HEK293 (cell line): ENCODE measurements at regions not wholly inside any gene's neighbourhood (a gene's known extent, or its start where the extent isn't known, plus 50 kb on each side); places are given as distances from the start of the nearest gene placed in this dataset.

Experiments used
- CTCF ChIP-seq: fragments of 450-650 bp; formaldehyde crosslinking; IDR thresholded peaks from 2 replicates; pipeline ENCODE4 v1.5.1; 2016; ENCODE audit warnings: missing biosample characterization, missing genetic modification characterization
- RBAK ChIP-seq: fragments of 450-650 bp; formaldehyde crosslinking; IDR thresholded peaks from 2 replicates; pipeline ENCODE4 v1.5.1; 2016; ENCODE audit warnings: missing biosample characterization, missing genetic modification characterization
- TCF7L2 ChIP-seq: IDR thresholded peaks from 2 replicates; pipeline ENCODE4 v1.6.1; 2011; ENCODE audit warnings: low read depth, mild to moderate bottlenecking, inconsistent platforms, low read length, moderate library complexity, borderline replicate concordance
- ZFP69B ChIP-seq: fragments of 450-650 bp; formaldehyde crosslinking; IDR thresholded peaks from 2 replicates; pipeline ENCODE4 v1.5.1; 2016; ENCODE audit warnings: missing biosample characterization, missing genetic modification characterization
- ZNF10 ChIP-seq: fragments of 450-650 bp; formaldehyde crosslinking; IDR thresholded peaks from 2 replicates; pipeline ENCODE4 v1.5.1; 2017; ENCODE audit warnings: missing biosample characterization, missing genetic modification characterization
- ZNF548 ChIP-seq: fragments of 450-650 bp; formaldehyde crosslinking; IDR thresholded peaks from 2 replicates; pipeline ENCODE4 v1.5.1; 2016; ENCODE audit warnings: missing biosample characterization, missing genetic modification characterization
- ZNF558 ChIP-seq: fragments of 450-650 bp; formaldehyde crosslinking; IDR thresholded peaks from 2 replicates; pipeline ENCODE4 v1.5.1; 2016; ENCODE audit warnings: missing biosample characterization, missing genetic modification characterization
- ZNF658 ChIP-seq: fragments of 450-650 bp; formaldehyde crosslinking; IDR thresholded peaks from 2 replicates; pipeline ENCODE4; 2016; ENCODE audit warnings: missing biosample characterization, missing genetic modification characterization
- ZNF76 ChIP-seq: fragments of 450-650 bp; formaldehyde crosslinking; IDR thresholded peaks from 2 replicates; pipeline ENCODE4; 2016; ENCODE audit warnings: low read depth, missing biosample characterization, missing genetic modification characterization, borderline replicate concordance
- ZNF776 ChIP-seq: fragments of 450-650 bp; formaldehyde crosslinking; IDR thresholded peaks from 2 replicates; pipeline ENCODE4 v1.5.0; 2017; ENCODE audit warnings: missing biosample characterization, missing genetic modification characterization, borderline replicate concordance
- ZNF792 ChIP-seq: fragments of 450-650 bp; formaldehyde crosslinking; IDR thresholded peaks from 2 replicates; pipeline ENCODE4 v1.5.1; 2016; ENCODE audit warnings: missing biosample characterization, missing genetic modification characterization
- TF ChIP-seq, protein P1 (sequence below): fragments of 450-650 bp; formaldehyde crosslinking; IDR thresholded peaks from 2 replicates; pipeline ENCODE4 v1.5.1; 2016; ENCODE audit warnings: missing biosample characterization, missing genetic modification characterization
- TF ChIP-seq, protein P2 (sequence below): fragments of 450-650 bp; formaldehyde crosslinking; IDR thresholded peaks from 2 replicates; pipeline ENCODE4 v1.5.1; 2016; ENCODE audit warnings: missing biosample characterization, missing genetic modification characterization

DNA sequence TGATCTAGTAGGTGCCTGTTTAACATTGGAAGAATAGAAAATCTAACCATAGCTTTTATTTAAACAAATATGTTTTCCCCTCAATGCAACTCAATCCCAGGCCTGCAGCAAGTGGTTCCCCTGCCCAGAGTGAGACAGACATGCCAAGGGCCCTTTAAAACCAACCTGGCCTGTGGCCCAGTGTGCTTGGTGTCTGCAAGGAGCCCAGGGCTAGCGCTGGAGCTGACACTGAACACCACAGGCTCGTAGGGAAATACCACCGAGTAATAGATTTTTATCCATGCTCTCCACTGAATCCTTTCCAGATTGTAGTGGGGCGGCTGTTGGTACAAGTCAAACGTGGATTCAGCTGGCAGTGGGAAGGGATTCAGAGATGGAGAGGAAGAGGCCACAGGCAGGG, 95.6 kb upstream of the NRXN3 start:
- TF ChIP-seq ZNF10 (tag by site-specific recombination) (no peak), RBAK (no peak), CTCF (no peak), ZNF792 (no peak), ZNF558 (tag by site-specific recombination) (no peak), ZNF548 (no peak), ZFP69B (no peak), ZNF776 (tag by site-specific recombination) (no peak), ZNF76 (no peak), TCF7L2 (no peak), ZNF658 (no peak)
- TF ChIP-seq, protein P1, sequence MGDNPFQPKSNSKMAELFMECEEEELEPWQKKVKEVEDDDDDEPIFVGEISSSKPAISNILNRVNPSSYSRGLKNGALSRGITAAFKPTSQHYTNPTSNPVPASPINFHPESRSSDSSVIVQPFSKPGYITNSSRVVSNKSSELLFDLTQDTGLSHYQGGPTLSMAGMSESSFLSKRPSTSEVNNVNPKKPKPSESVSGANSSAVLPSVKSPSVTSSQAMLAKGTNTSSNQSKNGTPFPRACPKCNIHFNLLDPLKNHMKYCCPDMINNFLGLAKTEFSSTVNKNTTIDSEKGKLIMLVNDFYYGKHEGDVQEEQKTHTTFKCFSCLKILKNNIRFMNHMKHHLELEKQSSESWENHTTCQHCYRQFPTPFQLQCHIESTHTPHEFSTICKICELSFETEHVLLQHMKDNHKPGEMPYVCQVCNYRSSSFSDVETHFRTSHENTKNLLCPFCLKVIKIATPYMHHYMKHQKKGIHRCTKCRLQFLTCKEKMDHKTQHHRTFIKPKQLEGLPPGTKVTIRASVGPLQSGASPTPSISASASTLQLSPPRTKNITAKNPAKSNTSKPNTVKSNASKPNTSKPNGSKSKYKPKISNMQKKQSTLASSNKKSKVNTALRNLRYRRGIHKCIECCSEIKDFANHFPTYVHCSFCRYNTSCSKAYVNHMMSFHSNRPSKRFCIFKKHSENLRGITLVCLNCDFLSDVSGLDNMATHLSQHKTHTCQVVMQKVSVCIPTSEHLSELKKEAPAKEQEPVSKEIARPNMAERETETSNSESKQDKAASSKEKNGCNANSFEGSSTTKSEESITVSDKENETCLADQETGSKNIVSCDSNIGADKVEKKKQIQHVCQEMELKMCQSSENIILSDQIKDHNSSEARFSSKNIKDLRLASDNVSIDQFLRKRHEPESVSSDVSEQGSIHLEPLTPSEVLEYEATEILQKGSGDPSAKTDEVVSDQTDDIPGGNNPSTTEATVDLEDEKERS (tag by site-specific recombination): no peak
- TF ChIP-seq, protein P2, sequence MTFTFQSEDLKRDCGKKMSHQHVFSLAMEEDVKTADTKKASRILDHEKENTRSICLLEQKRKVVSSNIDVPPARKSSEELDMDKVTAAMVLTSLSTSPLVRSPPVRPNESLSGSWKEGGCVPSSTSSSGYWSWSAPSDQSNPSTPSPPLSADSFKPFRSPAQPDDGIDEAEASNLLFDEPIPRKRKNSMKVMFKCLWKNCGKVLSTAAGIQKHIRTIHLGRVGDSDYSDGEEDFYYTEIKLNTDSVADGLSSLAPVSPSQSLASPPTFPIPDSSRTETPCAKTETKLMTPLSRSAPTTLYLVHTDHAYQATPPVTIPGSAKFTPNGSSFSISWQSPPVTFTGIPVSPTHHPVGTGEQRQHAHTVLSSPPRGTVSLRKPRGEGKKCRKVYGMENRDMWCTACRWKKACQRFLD (tag by site-specific recombination): no peak
